ENCODE measurements at regions not wholly inside any gene's neighbourhood (a gene's known extent, or its start where the extent isn't known, plus 50 kb on each side); places are given as distances from the start of the nearest gene placed in this dataset.

GRCh38 chr12:115422845-115423545 lies 739.0 kb upstream of the TBX3 start:
- Histone ChIP-seq H3K79me2 (ENCODE audit: control insufficient read depth, insufficient read depth, low read length) (no peaks in the 10 kb centered on the region), H4K20me1 (ENCODE audit: control insufficient read depth, extremely low read depth, insufficient read depth, low read length) (no peaks in the 10 kb centered on the region), H3K4me3 (replicated peaks in 1 of 4; ENCODE audit: control extremely low read depth in 1 of 4, insufficient read depth in 1 of 4, low read depth in 3 of 4, low read length in 4 of 4) (no peak overlapping the region), H3K4me2 (ENCODE audit: extremely low read depth, insufficient read depth, low read length) (no peak overlapping the region), H3K27ac (ENCODE audit: insufficient read depth, low read length) (no peak overlapping the region), H3K9me3 (ENCODE audit: control insufficient read depth, insufficient read depth, low read depth, low read length) (no peaks in the 10 kb centered on the region), H3K27me3 (ENCODE audit: control insufficient read depth, insufficient read depth, low read length) (no peaks in the 10 kb centered on the region), H3K36me3 (ENCODE audit: control insufficient read depth, insufficient read depth, low read length) (no peaks in the 10 kb centered on the region), H3K4me1 (ENCODE audit: control insufficient read depth, extremely low read depth, insufficient read depth, low read length) (no peaks in the 10 kb centered on the region), H3K9ac (ENCODE audit: insufficient read depth, low read length) (no peak overlapping the region), H2AFZ (ENCODE audit: low read length) (no peak overlapping the region)
- no peak for DNase-seq (ENCODE audit: low read depth in 2 of 2)
- TF ChIP-seq EZH2 (IDR thresholded peaks at IDR 0.05; ENCODE audit: low read length, missing control alignments): no peak
- no peak for TF ChIP-seq CTCF (conservative IDR thresholded peaks at IDR 0.05 in 1 of 2, IDR thresholded peaks at IDR 0.05 in 1 of 2; ENCODE audit: low read depth in 1 of 2, low read length in 2 of 2)

GRCh38 chr12:115421796-115422709 lies 738.1 kb upstream of the TBX3 start:
- no peaks in the 10 kb centered on the region for H3K9me3 ChIP-seq (ENCODE audit: control insufficient read depth, insufficient read depth, low read depth, low read length)
- TF ChIP-seq EZH2 (IDR thresholded peaks at IDR 0.05; ENCODE audit: low read length, missing control alignments): no peak
- TF ChIP-seq CTCF (conservative IDR thresholded peaks at IDR 0.05 in 1 of 2, IDR thresholded peaks at IDR 0.05 in 1 of 2; ENCODE audit: low read depth in 1 of 2, low read length in 2 of 2): no peak
- H3K79me2 ChIP-seq (ENCODE audit: control insufficient read depth, insufficient read depth, low read length): no peaks in the 10 kb centered on the region
- no peak overlapping the region for H3K4me3 ChIP-seq (replicated peaks in 1 of 4; ENCODE audit: control extremely low read depth in 1 of 4, insufficient read depth in 1 of 4, low read depth in 3 of 4, low read length in 4 of 4)
- no peaks in the 10 kb centered on the region for H3K27me3 ChIP-seq (ENCODE audit: control insufficient read depth, insufficient read depth, low read length)
- H2AFZ ChIP-seq (ENCODE audit: low read length): no peak overlapping the region
- no peaks in the 10 kb centered on the region for H3K36me3 ChIP-seq (ENCODE audit: control insufficient read depth, insufficient read depth, low read length)
- no peak overlapping the region for H3K27ac ChIP-seq (ENCODE audit: insufficient read depth, low read length)
- H3K4me2 ChIP-seq (ENCODE audit: extremely low read depth, insufficient read depth, low read length): no peak overlapping the region
- no peaks in the 10 kb centered on the region for H3K4me1 ChIP-seq (ENCODE audit: control insufficient read depth, extremely low read depth, insufficient read depth, low read length)
- no peaks in the 10 kb centered on the region for H4K20me1 ChIP-seq (ENCODE audit: control insufficient read depth, extremely low read depth, insufficient read depth, low read length)
- no peak overlapping the region for H3K9ac ChIP-seq (ENCODE audit: insufficient read depth, low read length)
- no peak for DNase-seq (ENCODE audit: low read depth in 2 of 2)

GRCh38 chr12:115421350-115421749 lies 737.4 kb upstream of the TBX3 start:
- Histone ChIP-seq H3K27me3 (ENCODE audit: control insufficient read depth, insufficient read depth, low read length) (no peaks in the 10 kb centered on the region), H3K4me1 (ENCODE audit: control insufficient read depth, extremely low read depth, insufficient read depth, low read length) (no peaks in the 10 kb centered on the region), H2AFZ (ENCODE audit: low read length) (no peak overlapping the region), H3K9me3 (ENCODE audit: control insufficient read depth, insufficient read depth, low read depth, low read length) (no peaks in the 10 kb centered on the region), H3K27ac (ENCODE audit: insufficient read depth, low read length) (no peak overlapping the region), H4K20me1 (ENCODE audit: control insufficient read depth, extremely low read depth, insufficient read depth, low read length) (no peaks in the 10 kb centered on the region), H3K9ac (ENCODE audit: insufficient read depth, low read length) (no peak overlapping the region), H3K36me3 (ENCODE audit: control insufficient read depth, insufficient read depth, low read length) (no peaks in the 10 kb centered on the region), H3K79me2 (ENCODE audit: control insufficient read depth, insufficient read depth, low read length) (no peaks in the 10 kb centered on the region), H3K4me3 (replicated peaks in 1 of 4; ENCODE audit: control extremely low read depth in 1 of 4, insufficient read depth in 1 of 4, low read depth in 3 of 4, low read length in 4 of 4) (no peak overlapping the region), H3K4me2 (ENCODE audit: extremely low read depth, insufficient read depth, low read length) (no peak overlapping the region)
- TF ChIP-seq EZH2 (IDR thresholded peaks at IDR 0.05; ENCODE audit: low read length, missing control alignments) (no peak), CTCF (conservative IDR thresholded peaks at IDR 0.05 in 1 of 2, IDR thresholded peaks at IDR 0.05 in 1 of 2; ENCODE audit: low read depth in 1 of 2, low read length in 2 of 2) (no peak)
- DNase-seq (ENCODE audit: low read depth in 2 of 2): no peak

All from fibroblast of lung (primary cell).